Activated CD4-positive, alpha-beta memory T cell treated with anti-CD3 and anti-CD28 coated beads for 36 hours (primary cell): ENCODE measurements at regions not wholly inside any gene's neighbourhood (a gene's known extent, or its start where the extent isn't known, plus 50 kb on each side); places are given as distances from the start of the nearest gene placed in this dataset.

Experiments used
- CTCF ChIA-PET: fragments of 350-600 bp; sonication (Branson Sonifier 250); formaldehyde crosslinking; loops from one replicate; lab custom pipeline; 2021; ENCODE audit warnings: antibody characterized with exemption, inconsistent platforms; lab: Charles Lee
- POLR2A ChIA-PET: fragments of 350-600 bp; sonication (Branson Sonifier 250); formaldehyde crosslinking; loops from one replicate; lab custom pipeline; 2021; ENCODE audit warnings: antibody characterized with exemption; lab: Charles Lee
- DNase-seq: peaks from one replicate; pipeline ENCODE4 v3.0.0-alpha.2; 2020
- H3K27ac Mint-ChIP-seq: one replicate; pipeline ENCODE4 v1.8.0; 2021; ENCODE audit warnings: mixed read lengths
- H3K27me3 Mint-ChIP-seq: one replicate; pipeline ENCODE4 v1.8.0; 2021; ENCODE audit warnings: mixed read lengths
- H3K36me3 Mint-ChIP-seq: one replicate; pipeline ENCODE4 v1.8.0; 2021; ENCODE audit warnings: mixed read lengths
- H3K4me1 Mint-ChIP-seq: one replicate; pipeline ENCODE4 v1.8.0; 2021; ENCODE audit warnings: low read depth, mixed read lengths
- H3K4me3 Mint-ChIP-seq: one replicate; pipeline ENCODE4 v1.8.0; 2021; ENCODE audit warnings: mild to moderate bottlenecking, mixed read lengths
- H3K9me3 Mint-ChIP-seq: one replicate; pipeline ENCODE4 v1.8.0; 2021; ENCODE audit warnings: mixed read lengths
- intact Hi-C: fragments of 100-400 bp; cut with micrococcal nuclease; formaldehyde crosslinking; loops from one replicate; pipeline ENCODE4 v1.15.1; 2023

DNA sequence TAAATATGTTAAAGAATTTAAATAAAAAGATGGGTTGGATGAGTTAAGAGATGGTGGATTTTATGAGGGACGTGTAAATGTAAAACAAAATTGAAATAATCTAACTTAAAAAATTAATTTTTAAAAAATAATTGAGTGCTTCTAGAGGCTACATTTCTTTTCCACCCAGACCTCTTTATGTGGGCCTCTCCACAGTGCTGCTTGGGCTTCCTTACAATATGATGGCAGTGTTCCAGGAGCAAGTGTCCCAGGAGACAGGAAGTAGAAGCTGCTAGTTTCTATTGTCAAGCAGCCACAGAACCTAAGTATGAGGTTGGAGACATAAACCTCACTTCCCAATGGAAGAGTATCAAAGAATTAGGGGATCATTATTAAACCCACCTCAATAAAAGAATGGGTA is 205.7 kb upstream of the CPHXL start:
- Mint-ChIP-seq H3K27ac (no peak overlapping the region), H3K4me1 (no peaks in the 10 kb centered on the region), H3K9me3 (peaks cover 9% of the 10 kb centered on the region), H3K36me3 (no peaks in the 10 kb centered on the region), H3K4me3 (no peak overlapping the region), H3K27me3 (no peaks in the 10 kb centered on the region)
- ChIA-PET POLR2A (no interaction called here), CTCF (no interaction called here)
- DNase-seq, result no peak
- intact Hi-C loops, result no loop called here

DNA sequence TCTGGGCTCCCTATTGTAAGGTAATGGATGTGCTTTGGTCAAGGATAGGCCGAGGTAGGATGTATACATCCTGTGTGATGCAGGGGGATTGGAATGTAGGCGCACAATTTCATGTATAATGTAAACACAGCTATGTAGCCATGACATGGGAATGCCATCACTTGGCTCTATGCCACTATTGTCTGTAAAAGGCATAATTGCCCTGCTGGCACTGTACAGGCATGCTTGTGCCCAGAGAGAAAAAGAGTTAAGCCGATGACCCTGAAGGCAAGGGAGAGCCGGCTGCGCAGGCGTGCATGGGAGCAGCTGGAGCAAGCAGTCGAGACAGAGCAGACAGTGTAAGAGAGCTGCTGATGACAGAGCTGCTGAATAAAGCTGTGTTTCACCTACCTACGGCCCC is 212.5 kb upstream of the CPHXL start:
- H3K27ac Mint-ChIP-seq, result no peak overlapping the region
- H3K4me3 Mint-ChIP-seq, result no peak overlapping the region
- no peaks in the 10 kb centered on the region for H3K9me3 Mint-ChIP-seq
- POLR2A ChIA-PET, result interaction anchor here (0.6 kb wide), 1 partner anchor 12 kb away, joined by 3 read pairs; no protein-coding TSS in a partner anchor
- intact Hi-C loops, result no loop called here
- DNase-seq, result no peak
- H3K27me3 Mint-ChIP-seq, result no peaks in the 10 kb centered on the region
- H3K4me1 Mint-ChIP-seq, result no peaks in the 10 kb centered on the region
- CTCF ChIA-PET, result no interaction called here
- H3K36me3 Mint-ChIP-seq, result no peaks in the 10 kb centered on the region

DNA sequence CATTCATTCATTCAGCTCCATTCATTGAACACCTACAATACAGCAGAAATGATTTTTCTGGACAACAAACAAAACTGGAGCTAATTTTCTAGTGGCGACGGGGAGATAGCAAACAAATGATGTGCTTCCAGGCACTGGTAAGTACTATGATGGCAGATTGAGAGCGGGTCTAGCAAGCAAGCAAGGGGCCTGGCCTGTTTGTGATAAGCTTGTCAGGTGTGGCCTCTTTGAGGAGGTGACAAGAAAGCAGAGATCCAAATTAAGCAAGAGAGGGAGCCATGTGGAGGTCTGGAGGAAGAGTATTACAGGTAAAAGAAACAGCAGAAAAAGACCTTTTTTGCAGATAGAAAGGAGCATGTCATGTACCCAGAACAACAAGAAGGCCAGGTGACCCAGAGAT is 216.1 kb upstream of the CPHXL start:
- H3K4me1 Mint-ChIP-seq, result no peaks in the 10 kb centered on the region
- H3K9me3 Mint-ChIP-seq, result no peaks in the 10 kb centered on the region
- POLR2A ChIA-PET, result no interaction called here
- H3K4me3 Mint-ChIP-seq, result no peak overlapping the region
- no peak for DNase-seq
- intact Hi-C loops, result no loop called here
- CTCF ChIA-PET, result no interaction called here
- no peaks in the 10 kb centered on the region for H3K36me3 Mint-ChIP-seq
- H3K27ac Mint-ChIP-seq, result no peak overlapping the region
- H3K27me3 Mint-ChIP-seq, result no peaks in the 10 kb centered on the region

DNA sequence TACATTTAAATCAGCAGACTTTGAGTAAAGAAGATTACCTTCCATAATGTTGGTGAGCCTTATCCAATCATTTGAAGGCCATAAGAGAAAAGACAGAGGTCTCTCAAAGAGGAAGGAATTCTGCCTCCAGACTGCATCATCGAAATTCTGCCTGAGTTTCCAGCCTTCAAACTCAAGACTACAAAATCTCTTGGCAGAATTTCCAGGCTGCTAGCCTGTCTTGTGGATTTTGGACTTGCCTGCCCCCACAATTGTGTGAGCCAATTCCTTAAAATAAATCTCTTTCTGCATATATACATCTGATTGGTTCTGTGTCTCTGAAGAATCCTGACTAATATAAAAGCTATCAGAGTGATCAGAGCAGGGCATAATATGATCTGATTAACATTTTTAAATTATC is 216.6 kb upstream of the CPHXL start:
- H3K27ac Mint-ChIP-seq, result no peak overlapping the region
- intact Hi-C loops, result no loop called here

DNA sequence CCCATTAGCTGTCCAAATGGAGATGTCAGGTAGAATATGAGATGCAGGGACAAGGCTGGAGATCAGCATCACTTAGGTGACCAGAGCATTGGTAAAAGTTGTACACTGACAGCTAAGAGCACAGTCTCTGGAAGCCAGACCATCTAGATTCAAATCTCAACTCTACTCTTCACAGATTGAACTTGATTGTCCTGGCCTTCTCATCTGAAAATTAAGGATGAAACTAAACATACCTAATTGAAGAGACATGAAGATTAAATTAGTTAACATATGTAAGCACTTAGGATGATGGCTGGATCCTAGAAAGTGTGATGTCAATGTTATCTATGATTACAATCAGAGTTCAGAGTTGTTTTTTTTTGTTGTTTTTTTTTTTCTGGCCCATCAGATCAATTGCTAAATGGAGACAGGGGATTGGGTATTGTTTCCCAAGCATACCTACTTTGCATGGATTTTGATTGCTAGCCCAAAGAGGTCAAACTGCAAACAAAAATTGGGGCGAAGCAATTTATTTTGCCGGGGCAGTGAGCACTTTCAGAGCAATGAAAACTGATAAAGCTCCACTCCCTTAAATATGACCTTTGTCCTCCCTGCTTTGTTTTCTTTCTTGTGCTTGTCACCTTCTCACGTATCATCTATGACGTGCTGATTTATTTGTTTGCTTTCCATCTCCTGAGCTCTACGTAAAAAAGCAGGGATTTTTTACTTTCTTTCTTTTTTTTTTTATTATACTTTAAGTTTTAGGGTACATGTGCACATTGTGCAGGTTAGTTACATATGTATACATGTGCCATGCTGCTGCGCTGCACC is 217.6 kb upstream of the CPHXL start:
- Mint-ChIP-seq H3K27ac (no peak overlapping the region), H3K9me3 (no peaks in the 10 kb centered on the region), H3K36me3 (no peaks in the 10 kb centered on the region), H3K4me1 (no peaks in the 10 kb centered on the region), H3K27me3 (no peaks in the 10 kb centered on the region), H3K4me3 (no peak overlapping the region)
- DNase-seq, result no peak
- ChIA-PET CTCF (no interaction called here), POLR2A (no interaction called here)
- intact Hi-C loops, result no loop called here

More for the DNA sequence above, 216.6 kb upstream of the CPHXL start:
- Mint-ChIP-seq H3K4me1 (no peaks in the 10 kb centered on the region), H3K9me3 (no peaks in the 10 kb centered on the region), H3K4me3 (no peak overlapping the region), H3K36me3 (no peaks in the 10 kb centered on the region), H3K27me3 (no peaks in the 10 kb centered on the region)
- CTCF ChIA-PET, result no interaction called here
- DNase-seq, result no peak
- POLR2A ChIA-PET, result no interaction called here

DNA sequence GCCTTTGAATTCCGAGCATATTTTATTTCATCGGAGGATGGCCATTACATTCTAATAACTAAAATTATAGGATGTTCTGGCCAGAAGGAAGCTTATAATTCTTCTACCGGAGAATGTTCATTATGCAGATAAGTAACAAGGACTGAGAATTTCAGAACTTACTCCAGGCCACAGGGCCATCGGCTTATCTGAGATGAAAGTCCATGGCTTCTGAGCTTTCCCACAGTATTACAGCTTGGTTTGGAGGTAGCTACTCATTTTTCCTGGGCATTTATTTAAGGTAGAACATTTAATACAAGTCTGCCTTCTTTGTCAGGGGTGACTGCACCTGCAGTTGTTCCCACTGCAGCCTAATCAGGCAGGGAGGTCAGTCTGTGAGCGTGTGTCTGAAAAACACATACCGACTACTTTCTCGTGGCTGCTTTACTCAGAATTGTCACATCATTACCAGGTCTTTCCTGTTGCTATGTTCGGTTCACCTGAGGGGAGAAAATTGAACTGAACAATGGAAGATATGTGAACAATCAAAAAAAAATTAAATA is 219.7 kb upstream of the CPHXL start:
- no peak overlapping the region for H3K27ac Mint-ChIP-seq
- no peak for DNase-seq
- H3K4me3 Mint-ChIP-seq, result no peak overlapping the region
- intact Hi-C loops, result no loop called here
- H3K9me3 Mint-ChIP-seq, result no peaks in the 10 kb centered on the region
- no peaks in the 10 kb centered on the region for H3K4me1 Mint-ChIP-seq
- no peaks in the 10 kb centered on the region for H3K27me3 Mint-ChIP-seq
- POLR2A ChIA-PET, result no interaction called here
- CTCF ChIA-PET, result no interaction called here
- no peaks in the 10 kb centered on the region for H3K36me3 Mint-ChIP-seq

DNA sequence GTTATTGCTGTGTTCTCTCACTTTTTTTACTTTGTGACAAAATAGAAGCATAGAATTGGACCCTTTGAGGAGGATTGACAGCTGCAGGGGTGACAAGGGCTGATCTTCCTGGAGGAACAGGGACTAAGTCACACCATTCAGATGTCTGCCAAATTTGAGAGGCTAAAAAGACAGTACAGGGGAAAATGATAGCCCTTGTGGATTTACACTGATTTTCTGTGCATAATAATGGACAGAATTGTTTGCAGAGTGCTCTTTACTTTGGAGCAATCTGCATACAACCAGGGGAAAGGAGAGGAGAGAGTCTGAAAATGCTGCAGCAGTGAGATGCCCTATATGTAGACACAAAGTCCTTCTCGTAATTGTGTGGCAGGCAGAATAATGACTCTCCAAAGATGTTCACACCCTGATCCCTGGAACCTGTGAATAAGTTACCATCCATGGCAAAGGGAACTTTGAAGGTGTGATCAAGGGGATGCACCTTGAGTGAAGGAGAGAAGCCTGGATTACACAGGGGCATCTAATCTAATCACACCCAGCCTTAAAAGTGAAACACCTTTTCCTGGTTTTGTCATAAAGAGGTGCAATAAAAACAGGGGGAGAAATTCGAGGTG is 221.4 kb upstream of the CPHXL start:
- no peak for DNase-seq
- H3K27ac Mint-ChIP-seq, result no peak overlapping the region
- no peaks in the 10 kb centered on the region for H3K27me3 Mint-ChIP-seq
- H3K4me1 Mint-ChIP-seq, result no peaks in the 10 kb centered on the region
- intact Hi-C loops, result no loop called here
- ChIA-PET POLR2A (no interaction called here), CTCF (no interaction called here)
- no peaks in the 10 kb centered on the region for H3K36me3 Mint-ChIP-seq
- H3K9me3 Mint-ChIP-seq, result no peaks in the 10 kb centered on the region
- no peak overlapping the region for H3K4me3 Mint-ChIP-seq

DNA sequence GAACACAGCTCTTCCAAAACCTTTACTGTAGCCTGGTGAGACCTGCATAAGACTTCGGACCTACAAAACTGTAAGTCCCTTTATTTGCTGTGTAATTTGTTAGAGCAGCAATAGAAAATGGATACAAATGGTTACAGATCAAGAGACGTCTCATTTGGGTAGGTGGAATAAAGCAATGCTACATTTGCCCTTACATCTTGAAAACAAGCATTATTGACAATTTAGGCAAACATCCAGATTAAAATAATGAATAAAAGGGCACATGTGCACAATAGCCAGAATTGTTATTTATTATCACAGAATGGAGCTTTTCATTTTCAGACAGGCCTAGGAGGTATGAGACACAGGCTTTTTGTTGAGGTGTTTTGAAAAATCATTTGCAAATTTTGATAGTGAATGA is 222.2 kb upstream of the CPHXL start:
- no peaks in the 10 kb centered on the region for H3K9me3 Mint-ChIP-seq
- CTCF ChIA-PET, result no interaction called here

DNA sequence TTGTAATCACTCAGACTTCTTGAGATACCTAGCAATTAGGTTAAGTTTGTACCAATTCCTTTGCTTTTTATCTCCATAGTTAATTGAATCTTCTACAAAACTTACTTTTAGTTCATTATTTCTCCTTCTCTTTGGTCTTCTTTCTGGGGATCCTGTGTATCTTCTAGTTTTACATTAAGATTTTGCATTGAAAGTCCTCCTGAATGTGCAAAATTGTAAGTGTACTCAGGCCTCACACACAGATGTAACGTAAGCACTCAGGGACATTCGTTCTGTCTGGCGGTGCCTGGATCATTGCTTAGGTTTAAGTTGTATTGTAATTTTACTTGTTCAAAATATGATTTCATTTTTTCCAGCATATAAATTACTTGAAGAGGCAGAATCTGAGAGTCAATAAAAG is 222.6 kb upstream of the CPHXL start:
- Mint-ChIP-seq H3K9me3 (no peaks in the 10 kb centered on the region), H3K4me3 (no peak overlapping the region), H3K27me3 (no peaks in the 10 kb centered on the region), H3K27ac (no peak overlapping the region), H3K36me3 (no peaks in the 10 kb centered on the region), H3K4me1 (no peaks in the 10 kb centered on the region)
- intact Hi-C loops, result no loop called here
- no peak for DNase-seq
- ChIA-PET CTCF (no interaction called here), POLR2A (no interaction called here)

More for the DNA sequence above, 222.2 kb upstream of the CPHXL start:
- Mint-ChIP-seq H3K27ac (no peak overlapping the region), H3K27me3 (no peaks in the 10 kb centered on the region), H3K36me3 (no peaks in the 10 kb centered on the region), H3K4me1 (no peaks in the 10 kb centered on the region), H3K4me3 (no peak overlapping the region)
- DNase-seq, result no peak
- POLR2A ChIA-PET, result no interaction called here
- intact Hi-C loops, result no loop called here

DNA sequence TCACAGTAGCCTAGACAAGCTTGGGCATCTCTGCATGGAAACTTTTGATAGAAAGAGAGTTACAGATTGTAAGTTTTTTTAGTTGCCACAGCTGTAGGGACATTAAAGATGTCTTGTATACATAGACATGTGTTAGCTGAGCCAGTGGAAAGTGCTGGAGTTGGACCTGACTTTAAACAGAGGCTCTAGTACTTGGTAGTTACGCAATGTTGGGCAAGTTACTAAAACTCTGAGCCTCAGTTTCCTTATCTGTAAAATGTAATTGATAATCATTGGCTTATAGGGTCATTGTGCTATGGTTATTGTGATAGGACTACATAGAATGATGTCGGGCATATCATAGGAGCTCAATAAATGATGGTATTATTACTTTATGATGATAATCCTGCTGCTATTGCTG is 225.8 kb upstream of the CPHXL start:
- POLR2A ChIA-PET, result no interaction called here
- H3K27ac Mint-ChIP-seq, result no peak overlapping the region
- H3K4me3 Mint-ChIP-seq, result no peak overlapping the region

DNA sequence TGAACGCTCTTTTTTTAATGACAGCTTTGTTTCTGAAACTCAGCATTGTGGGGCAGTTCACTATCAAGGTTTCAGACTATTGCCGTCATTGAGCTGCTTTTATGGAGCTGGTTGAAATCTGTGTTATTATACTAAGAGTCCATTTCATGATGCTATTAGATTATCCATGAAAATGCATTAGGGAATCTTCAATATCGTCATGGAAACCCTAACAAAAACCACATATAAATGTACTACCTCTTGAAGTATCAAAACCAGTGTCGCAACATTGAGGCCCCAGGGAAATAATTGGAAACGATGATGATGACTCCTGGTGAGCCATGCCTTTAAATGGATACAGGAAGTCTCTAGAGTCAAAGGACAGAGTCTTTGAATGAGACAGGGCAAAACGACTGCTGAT is 231.6 kb upstream of the CPHXL start:
- no peaks in the 10 kb centered on the region for H3K4me1 Mint-ChIP-seq
- ChIA-PET POLR2A (no interaction called here), CTCF (no interaction called here)
- no peak for DNase-seq
- intact Hi-C loops, result no loop called here
- no peaks in the 10 kb centered on the region for H3K27me3 Mint-ChIP-seq
- H3K36me3 Mint-ChIP-seq, result no peaks in the 10 kb centered on the region
- no peak overlapping the region for H3K4me3 Mint-ChIP-seq
- H3K9me3 Mint-ChIP-seq, result no peaks in the 10 kb centered on the region
- no peak overlapping the region for H3K27ac Mint-ChIP-seq

More for the DNA sequence above, 225.8 kb upstream of the CPHXL start:
- DNase-seq, result no peak
- H3K27me3 Mint-ChIP-seq, result no peaks in the 10 kb centered on the region
- CTCF ChIA-PET, result interaction anchor here (0.5 kb wide), 1 partner anchor 139 kb away, joined by 3 read pairs; no protein-coding TSS in a partner anchor
- intact Hi-C loops, result no loop called here
- H3K9me3 Mint-ChIP-seq, result no peaks in the 10 kb centered on the region
- H3K36me3 Mint-ChIP-seq, result no peaks in the 10 kb centered on the region
- no peaks in the 10 kb centered on the region for H3K4me1 Mint-ChIP-seq

DNA sequence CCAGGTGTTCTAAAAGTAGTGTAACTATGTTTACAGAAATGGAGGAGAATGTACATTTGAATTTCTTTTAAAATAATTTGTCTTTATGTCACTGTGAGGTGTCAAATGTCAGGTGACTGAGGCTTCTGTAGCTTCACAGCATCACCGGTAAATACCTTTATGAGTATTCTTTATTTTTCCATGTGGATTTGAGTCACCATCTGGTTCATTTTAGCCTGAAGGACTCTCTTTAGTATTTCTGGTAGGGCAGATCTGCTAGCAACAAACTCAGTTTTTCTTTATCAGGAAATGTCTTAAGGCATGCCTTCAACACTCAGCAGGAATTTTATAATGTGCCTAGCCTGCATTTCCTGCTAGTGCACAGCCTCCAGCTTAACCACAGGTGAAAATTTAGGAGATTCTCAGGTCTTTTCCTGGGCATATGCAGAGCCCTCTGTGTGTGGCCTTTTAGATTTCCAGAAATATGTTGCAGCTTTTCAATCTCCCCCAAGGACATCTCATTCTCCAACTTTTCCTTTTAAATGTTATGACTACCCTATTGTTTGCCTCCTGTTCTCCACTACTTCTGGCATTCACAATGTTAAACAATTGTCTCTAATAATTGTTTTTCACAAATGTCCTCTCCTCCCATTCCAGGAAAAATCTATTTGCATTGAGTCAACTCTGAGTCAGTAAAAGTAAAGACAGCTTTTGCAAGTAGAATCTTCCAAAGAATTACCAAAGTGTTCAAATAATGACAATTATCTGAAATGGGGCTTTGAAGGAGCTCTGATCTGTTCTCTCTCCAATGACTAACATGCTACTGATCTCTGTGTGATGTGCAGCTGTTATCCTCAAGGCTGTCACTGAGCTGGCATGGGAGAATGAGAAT is 239.4 kb upstream of the CPHXL start:
- H3K4me1 Mint-ChIP-seq, result no peaks in the 10 kb centered on the region
- ChIA-PET POLR2A (no interaction called here), CTCF (no interaction called here)
- H3K9me3 Mint-ChIP-seq, result no peaks in the 10 kb centered on the region
- H3K27me3 Mint-ChIP-seq, result no peaks in the 10 kb centered on the region
- no peak overlapping the region for H3K4me3 Mint-ChIP-seq
- H3K36me3 Mint-ChIP-seq, result no peaks in the 10 kb centered on the region
- no peak for DNase-seq
- intact Hi-C loops, result no loop called here
- H3K27ac Mint-ChIP-seq, result no peak overlapping the region
